HG03108 (cell line): ENCODE measurements at regions not wholly inside any gene's neighbourhood (a gene's known extent, or its start where the extent isn't known, plus 50 kb on each side); places are given as distances from the start of the nearest gene placed in this dataset.

ENCODE experiments used
- ATAC-seq: cut with Tn5 transposase; IDR thresholded peaks from one replicate; pipeline ENCODE4 v1.9.1; 2021; ENCODE audit warnings: moderate library complexity; ENCODE audit not compliant: unreplicated experiment

DNA sequence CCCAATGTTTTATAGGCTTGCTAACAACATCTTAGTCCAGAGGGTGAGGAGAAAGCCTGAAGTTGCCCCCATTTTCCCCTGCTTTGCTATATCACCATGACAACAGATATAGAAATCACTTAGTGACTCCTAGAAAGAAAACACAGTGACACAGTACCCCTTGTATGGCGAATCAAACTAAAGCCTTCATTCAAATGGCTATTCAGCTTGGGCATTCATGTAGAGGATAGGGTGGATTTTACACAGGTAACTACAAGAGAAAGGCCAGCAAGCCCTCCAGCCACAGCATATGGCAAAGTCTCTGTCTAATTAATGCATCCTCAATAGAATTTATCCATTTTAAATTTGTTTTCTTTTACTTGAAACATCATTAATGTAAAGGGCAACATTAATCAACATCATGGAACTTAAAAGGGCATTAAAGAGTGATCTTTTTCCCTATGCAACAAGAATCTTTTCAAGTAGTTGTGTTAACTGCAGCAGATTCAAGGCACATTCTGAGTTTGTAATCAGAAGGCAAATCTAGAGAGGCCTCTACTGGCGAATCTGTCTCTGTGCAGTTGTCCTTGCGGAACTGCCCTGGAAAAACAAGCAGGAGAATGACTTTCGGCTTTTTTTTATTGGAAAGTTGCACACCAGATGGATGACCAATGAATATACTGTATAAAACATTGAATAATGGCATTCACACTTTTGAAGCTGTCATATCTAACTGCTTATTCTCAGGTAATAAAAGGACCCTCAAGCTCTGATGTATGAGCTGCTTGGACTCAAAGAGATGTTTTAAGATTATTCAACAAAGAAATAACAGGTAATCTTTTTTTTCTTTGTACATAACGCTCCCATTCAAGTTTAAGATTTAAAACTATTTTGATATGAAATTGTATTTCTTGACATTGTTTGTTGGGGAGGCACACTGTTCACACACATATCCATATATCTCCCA lies 621.7 kb upstream of the AGTR1 start:
- ATAC-seq: no peak

DNA sequence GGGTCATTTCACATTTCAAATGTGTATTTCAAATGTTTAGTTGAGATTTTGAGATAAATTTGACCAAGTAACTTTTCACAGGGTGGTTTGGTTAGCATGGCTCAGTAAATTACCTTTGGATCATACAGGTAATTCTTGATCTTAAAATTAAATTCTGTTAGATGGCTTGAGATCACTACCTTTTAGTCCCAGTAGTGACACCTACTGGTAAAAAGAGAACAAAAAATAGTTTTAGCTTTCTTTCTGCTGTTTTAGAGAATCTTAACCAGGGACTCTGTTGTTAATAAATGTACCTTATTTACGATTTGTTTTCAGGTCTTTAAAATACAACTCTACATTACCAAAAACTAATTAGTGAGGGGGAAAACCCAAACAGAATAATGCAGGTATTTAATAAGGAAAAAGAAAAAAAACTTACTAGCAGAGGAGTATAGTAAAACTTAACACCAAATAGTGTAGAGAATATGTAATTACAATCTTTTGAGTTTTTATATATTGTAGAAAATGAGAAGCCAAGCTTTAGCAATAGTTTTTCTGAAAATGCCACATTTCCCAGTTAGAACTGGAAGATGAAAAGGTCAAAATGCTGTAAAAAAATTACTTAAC lies 620.3 kb upstream of the AGTR1 start:
- no peak for ATAC-seq

- ATAC-seq: no peak
Measured at GRCh38 chr3:148077965-148078364, 619.7 kb upstream of the AGTR1 start.

- ATAC-seq: no peak
Measured at GRCh38 chr3:148078658-148079057, 619.0 kb upstream of the AGTR1 start.

DNA sequence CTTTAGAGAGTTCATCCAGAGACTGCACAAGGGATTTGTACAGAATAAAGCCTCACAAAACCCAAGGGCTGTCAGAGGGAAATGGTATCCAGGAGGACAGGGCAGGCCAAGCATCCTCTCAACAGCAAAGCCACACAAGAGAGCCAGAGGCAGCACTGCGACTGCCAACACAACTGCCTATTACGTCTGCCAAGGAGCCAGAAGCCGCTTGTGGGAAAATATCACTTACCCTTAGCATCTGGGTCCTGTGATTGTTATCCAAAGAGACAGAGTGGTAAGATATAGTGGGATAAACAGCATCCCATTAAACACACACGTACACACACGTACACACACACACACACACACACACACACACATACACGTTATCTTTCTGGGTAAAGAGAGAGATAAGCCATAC lies 618.3 kb upstream of the AGTR1 start:
- no peak for ATAC-seq

DNA sequence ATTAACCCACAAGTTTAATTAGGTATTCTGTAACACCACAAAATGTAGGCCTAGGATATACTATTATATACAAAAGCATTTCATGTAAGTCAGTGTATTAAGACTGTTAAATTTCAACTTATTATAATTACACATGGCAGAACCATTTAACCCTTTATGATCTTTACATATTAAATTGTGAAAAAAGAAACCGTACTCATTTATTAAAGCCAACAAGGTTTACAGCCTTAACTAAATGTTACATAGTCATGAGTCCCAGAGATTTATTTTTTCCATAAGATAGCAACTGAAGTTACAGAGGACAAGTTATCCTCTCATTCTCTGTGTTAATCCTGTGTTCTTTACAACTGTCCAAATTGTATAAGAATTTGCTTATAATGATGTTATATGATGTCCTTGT lies 615.8 kb upstream of the AGTR1 start:
- ATAC-seq: no peak

DNA sequence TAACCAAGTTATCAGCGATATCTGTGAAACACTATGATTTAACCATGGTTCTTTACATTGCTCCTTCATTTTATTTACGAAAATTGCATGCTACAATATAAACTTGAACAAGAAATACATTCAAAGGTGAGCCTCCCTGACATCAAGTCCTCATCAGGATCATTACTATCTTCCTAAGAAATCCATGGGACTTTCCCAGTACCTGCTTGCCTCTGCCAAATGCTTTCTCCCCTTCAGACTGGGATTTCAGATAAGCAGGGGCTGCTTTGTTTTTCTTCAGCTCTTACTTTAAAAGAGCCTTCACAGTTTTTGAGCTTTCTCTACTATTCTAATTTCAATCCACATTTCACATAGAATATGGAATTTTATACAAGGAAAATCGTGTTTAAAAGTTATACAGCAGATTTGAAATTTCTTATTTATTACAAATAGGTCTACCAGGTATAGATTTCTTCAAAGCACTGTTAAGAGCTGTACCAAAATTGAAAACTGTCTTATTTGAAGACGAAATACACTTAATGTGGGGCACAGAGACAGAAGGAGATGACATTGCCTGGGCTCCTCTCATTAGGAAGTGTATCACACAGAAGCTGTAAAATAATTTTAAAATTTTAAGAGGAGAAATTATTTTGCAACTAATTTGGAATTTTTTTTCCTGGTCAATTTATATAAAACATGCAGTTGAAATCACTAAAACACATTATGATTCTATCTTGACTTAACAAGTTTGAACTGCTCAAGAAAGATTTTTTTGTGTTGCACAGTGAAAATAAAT lies 615.0 kb upstream of the AGTR1 start:
- ATAC-seq: no peak

DNA sequence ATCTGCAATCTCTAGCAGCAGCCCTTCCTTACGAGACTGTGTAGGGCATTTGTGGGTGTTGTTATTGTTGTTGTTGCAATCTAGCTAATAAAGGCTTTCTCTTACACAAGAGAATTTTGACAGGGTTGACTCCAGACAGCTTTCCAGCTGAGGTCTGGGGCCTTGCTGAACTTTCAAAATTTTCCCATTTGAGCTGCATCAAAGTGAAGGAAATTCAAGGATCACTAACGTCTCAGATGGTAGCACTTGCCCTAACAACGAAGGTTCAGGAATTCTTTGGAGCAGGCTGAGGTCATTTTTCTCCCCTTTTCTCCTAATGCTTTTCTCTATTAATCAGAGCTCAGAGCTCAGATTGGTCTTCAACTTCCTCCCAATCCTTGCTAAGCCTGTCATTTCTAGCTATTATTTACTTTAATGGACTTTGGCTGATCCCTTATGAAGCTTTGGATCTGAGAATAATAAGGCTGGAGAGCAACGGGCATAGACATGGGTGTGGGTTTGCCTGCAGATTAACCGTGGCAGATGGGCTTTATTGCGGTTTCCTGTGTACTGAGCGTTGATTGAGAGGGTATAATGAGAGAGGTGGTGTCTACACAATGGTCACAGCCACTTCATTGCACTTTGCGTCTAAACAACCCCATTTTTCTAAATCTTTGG lies 614.0 kb upstream of the AGTR1 start:
- no peak for ATAC-seq

- no peak for ATAC-seq
Measured at GRCh38 chr3:148084931-148085330, 612.8 kb upstream of the AGTR1 start.

DNA sequence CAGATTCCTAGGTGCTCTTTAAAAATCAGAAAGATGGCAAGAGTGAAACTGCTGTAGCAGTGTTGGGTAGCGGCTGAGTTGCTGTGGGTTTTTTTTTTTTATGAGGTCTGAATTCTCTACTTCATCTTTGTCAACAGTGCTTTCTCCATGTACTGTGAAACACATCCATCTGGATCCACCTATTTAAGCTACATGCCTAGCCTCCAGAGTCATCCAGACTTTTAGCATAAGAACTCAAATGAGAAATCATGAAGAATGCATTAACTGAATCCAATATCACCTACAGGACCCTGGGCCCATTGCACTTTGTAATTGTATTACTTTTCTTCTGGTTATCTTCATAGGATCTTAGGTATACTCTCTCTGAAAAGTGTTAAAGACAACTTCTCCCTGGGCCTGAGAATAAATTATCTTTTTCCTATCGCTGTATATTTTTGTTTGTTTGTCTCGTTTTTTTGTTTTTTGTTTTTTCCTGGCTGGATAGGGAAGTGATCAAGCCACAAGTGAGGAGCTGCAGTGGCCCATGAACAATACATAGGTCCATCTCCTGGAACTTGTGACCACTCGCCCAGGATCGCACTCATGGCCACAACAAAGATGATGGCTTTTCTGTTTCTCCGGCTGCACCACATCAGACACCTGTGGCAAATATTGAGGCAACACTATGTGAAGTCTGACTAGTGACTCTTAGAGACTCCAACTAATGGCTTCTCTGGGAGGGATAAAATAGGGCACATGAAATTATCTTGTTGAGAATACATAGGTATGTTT lies 609.9 kb upstream of the AGTR1 start:
- ATAC-seq: no peak

- ATAC-seq: no peak
Measured at GRCh38 chr3:148089171-148089570, 608.5 kb upstream of the AGTR1 start.

DNA sequence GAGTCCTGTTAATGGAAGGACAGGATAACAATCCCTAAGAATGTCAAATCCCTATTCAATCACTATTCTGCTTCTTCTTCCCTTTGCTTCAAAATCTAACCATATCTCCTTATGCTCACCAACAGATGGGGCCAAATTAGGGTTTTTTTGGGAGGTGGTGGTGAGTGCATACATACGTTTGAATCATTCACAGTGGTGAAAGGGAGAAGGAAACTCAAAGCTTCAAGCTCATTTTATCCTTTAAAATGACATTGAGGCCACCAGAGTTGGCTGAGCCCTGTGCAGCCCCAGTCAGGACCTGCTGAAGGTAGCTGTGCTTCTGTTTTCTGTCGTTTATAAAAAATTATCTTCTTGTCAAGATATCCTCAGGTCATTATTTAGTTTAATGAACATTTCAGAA lies 607.5 kb upstream of the AGTR1 start:
- ATAC-seq: no peak

DNA sequence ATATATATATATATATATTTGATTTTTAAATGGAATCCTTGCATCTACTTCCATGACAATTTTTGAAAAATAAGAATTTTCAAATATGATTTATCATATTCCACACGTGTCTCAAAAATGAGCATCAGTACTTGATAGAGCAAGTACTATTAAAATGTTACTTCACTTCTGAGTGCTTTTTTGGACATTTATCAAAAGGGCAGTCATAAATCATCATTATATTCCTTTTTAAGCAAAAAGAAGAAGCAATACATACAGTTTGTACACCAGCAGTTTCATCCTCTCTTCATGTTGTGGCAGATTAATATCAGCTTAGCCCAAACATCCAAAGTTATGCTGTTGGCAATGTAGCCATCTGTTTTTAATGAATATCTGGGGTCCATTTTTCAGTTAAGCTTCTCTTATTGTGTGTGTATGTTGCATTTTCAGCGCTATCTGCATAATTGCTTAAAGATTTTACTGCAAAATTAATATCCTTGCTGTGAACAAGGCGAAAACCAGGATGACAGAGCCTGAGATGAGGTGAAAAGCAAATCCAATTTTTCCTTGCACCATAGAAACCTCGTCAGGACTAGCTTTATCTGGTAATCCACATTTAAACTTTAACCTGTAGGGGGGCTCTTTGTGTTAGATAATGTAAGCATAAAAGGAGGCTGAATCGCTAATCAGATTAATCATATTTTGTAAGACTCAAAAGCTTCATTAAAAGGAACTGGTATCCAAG lies 604.9 kb upstream of the AGTR1 start:
- no peak for ATAC-seq

GRCh38 chr3:148093753-148094152 lies 604.0 kb upstream of the AGTR1 start:
- ATAC-seq: no peak

GRCh38 chr3:148095962-148096361 lies 601.7 kb upstream of the AGTR1 start:
- ATAC-seq: no peak

DNA sequence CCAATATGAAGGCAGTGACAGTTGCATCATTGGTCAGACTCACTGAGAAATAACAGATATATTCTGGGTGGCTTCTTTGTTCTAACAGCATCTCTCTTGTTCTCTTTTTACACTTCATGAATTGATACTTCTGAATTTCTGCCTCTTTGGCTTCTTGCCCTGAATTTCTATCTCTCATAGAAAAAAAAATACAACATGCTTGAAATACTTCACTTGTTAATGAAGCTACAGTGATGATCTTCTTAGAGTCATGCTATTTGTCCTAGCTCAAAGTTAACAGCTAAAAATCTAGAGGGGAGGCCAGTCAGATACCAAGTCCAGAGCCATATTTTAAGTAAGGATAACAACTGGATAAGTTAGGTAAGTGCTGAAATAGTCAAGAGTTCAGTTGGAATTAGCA lies 597.2 kb upstream of the AGTR1 start:
- ATAC-seq: no peak

GRCh38 chr3:148101061-148101460 lies 596.6 kb upstream of the AGTR1 start:
- no peak for ATAC-seq

- ATAC-seq: no peak
Measured at GRCh38 chr3:148102156-148102555, 595.5 kb upstream of the AGTR1 start.

DNA sequence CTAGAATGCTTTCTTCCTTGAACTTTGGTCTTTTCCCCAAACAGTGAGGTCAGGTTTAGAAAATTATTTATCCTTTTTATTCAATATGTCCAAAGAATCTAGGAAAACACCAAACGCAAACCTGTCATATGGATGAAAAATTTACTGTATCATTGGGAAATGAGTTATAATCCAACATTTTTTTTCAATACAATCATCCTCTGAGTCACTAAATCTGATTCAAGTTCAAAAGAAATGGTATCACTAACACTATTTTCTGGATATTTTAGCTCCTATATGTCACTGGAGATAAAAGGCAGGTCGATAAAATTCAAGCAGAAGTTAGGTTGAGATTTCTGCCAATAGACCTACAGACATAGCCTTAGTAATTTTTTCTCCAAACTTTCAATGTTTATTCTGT lies 591.6 kb upstream of the AGTR1 start:
- no peak for ATAC-seq

GRCh38 chr3:148126956-148127355 lies 570.7 kb upstream of the AGTR1 start:
- ATAC-seq: no peak
